Lower leg skin (tissue), 3 donors: ENCODE measurements at regions not wholly inside any gene's neighbourhood (a gene's known extent, or its start where the extent isn't known, plus 50 kb on each side); places are given as distances from the start of the nearest gene placed in this dataset.

ENCODE experiments used
- CTCF ChIP-seq, 3 donors: fragments of 450-650 bp; IDR thresholded peaks; one replicate each; pipeline ENCODE4 v1.5.1; 2016; ENCODE audit warnings: antibody characterized with exemption in 3 of 3, mild to moderate bottlenecking in 3 of 3, moderate library complexity in 2 of 3
- POLR2A ChIP-seq, 2 donors: fragments of 450-650 bp; IDR thresholded peaks; one replicate each; pipeline ENCODE4 v1.6.1; 2016 to 2017; ENCODE audit warnings: antibody characterized with exemption in 2 of 2, mild to moderate bottlenecking in 1 of 2, moderate library complexity in 1 of 2

DNA sequence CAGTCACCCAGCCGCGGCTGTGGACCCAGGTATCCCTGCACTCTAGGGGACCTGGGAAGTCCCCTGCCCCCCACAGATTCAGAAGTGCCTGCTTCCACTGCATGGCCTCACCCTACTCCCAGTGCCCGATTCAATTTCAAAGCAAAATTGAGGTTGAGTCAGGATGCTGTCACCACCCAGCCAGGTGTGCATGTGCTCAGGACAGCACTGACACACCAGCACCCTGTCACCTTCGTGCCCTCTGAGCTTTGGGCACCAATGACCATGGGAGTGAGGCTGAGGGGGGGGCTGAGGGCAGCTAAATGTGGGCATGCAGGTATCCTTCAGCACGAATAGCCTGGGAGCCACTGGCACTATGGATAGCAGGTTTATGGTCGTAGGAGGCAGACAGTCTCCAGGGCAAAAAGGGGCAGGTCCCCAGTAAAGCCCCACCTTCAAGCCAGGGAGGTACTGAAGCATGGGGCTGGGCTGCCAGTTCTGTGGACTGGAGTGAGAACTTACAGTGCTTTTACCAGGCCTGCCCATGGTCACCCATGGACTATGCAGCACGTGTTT is 1151.6 kb upstream of the CDH6 start:
- TF ChIP-seq POLR2A (IDR thresholded peaks at IDR 0.05) (no peak), CTCF (IDR thresholded peaks at IDR 0.05) (no peak)
